GM23338 (cell line): ENCODE measurements at regions not wholly inside any gene's neighbourhood (a gene's known extent, or its start where the extent isn't known, plus 50 kb on each side); places are given as distances from the start of the nearest gene placed in this dataset.

ENCODE experiments used
- ATAC-seq: fragments of 200-7000 bp; cut with Tn5 transposase; 3 replicates; pipeline ENCODE4 v1.9.1; 2020
- DNase-seq: peaks from one replicate; pipeline ENCODE4 v3.0.0-alpha.2; 2015; ENCODE audit warnings: low spot score
- H2AFZ ChIP-seq: fragments of 200-600 bp; sonication (generic); 2 replicates; pipeline ENCODE4 v1.8.0; 2016; ENCODE audit warnings: antibody characterized with exemption, mild to moderate bottlenecking, moderate library complexity
- H3F3A ChIP-seq: fragments of 200-600 bp; sonication (generic); replicated peaks from 2 replicates; pipeline ENCODE4 v1.8.0; 2017; ENCODE audit warnings: antibody characterized with exemption, mixed run types, low read depth
- H3K27ac ChIP-seq: fragments of 200-600 bp; sonication (generic); 2 replicates; pipeline ENCODE4 v1.6.1; 2016; ENCODE audit warnings: low read depth
- H3K27me3 ChIP-seq: fragments of 200-600 bp; sonication (generic); 2 replicates; pipeline ENCODE4 v1.8.0; 2016; ENCODE audit warnings: mild to moderate bottlenecking, mixed run types, moderate library complexity; ENCODE audit not compliant: insufficient read depth
- H3K36me3 ChIP-seq: fragments of 200-600 bp; sonication (generic); 2 replicates; pipeline ENCODE4 v1.8.0; 2016; ENCODE audit warnings: mild to moderate bottlenecking; ENCODE audit not compliant: insufficient read depth
- H3K4me1 ChIP-seq: fragments of 200-600 bp; sonication (generic); 2 replicates; pipeline ENCODE4 v1.8.0; 2016; ENCODE audit warnings: mild to moderate bottlenecking, moderate library complexity; ENCODE audit not compliant: insufficient read depth
- H3K4me2 ChIP-seq: fragments of 200-600 bp; sonication (generic); 2 replicates; pipeline ENCODE4 v1.7.1; 2017; ENCODE audit warnings: mixed run types
- H3K4me3 ChIP-seq: fragments of 200-600 bp; sonication (generic); 2 replicates; pipeline ENCODE4 v1.6.1; 2016; ENCODE audit warnings: mixed run types
- H3K79me2 ChIP-seq: fragments of 200-600 bp; sonication (generic); replicated peaks from 2 replicates; pipeline ENCODE4 v1.8.0; 2017; ENCODE audit warnings: mild to moderate bottlenecking; ENCODE audit not compliant: insufficient read depth
- H3K9me2 ChIP-seq: fragments of 200-600 bp; sonication (generic); 2 replicates; pipeline ENCODE4 v1.8.0; 2017; ENCODE audit not compliant: insufficient read depth
- H4K20me1 ChIP-seq: fragments of 200-600 bp; sonication (generic); replicated peaks from 2 replicates; pipeline ENCODE4 v1.8.0; 2017; ENCODE audit warnings: mild to moderate bottlenecking; ENCODE audit not compliant: insufficient read depth
- H3K27ac Mint-ChIP-seq: 2 replicates; pipeline ENCODE4 v1.8.0; 2020; ENCODE audit warnings: inconsistent platforms, mild to moderate bottlenecking, moderate library complexity, mixed read lengths
- H3K27me3 Mint-ChIP-seq: 3 replicates; pipeline ENCODE4 v1.8.0; 2022; ENCODE audit warnings: low read depth, mild to moderate bottlenecking, moderate library complexity, mixed read lengths, inconsistent platforms; ENCODE audit not compliant: insufficient read depth, poor library complexity
- H3K36me3 Mint-ChIP-seq: 3 replicates; pipeline ENCODE4 v1.8.0; 2021; ENCODE audit warnings: low read depth, mild to moderate bottlenecking, inconsistent platforms, moderate library complexity, mixed read lengths
- H3K4me1 Mint-ChIP-seq: 3 replicates; pipeline ENCODE4 v1.8.0; 2020; ENCODE audit warnings: mild to moderate bottlenecking, inconsistent platforms, mixed read lengths
- H3K4me3 Mint-ChIP-seq: 3 replicates; pipeline ENCODE4 v1.8.0; 2021; ENCODE audit warnings: moderate library complexity, mild to moderate bottlenecking, inconsistent platforms, mixed read lengths
- H3K9me3 Mint-ChIP-seq: 3 replicates; pipeline ENCODE4 v1.8.0; 2020; ENCODE audit warnings: moderate library complexity, mild to moderate bottlenecking, inconsistent platforms, mixed read lengths
- CREB1 ChIP-seq: fragments of 250-450 bp; sonication (Bioruptor Pico); IDR thresholded peaks from 2 replicates; pipeline ENCODE4 v1.5.0; 2020; ENCODE audit warnings: low read depth, mild to moderate bottlenecking, moderate library complexity
- EZH2 ChIP-seq: fragments of 200-600 bp; sonication (generic); IDR thresholded peaks from one replicate; pipeline ENCODE4 v1.8.0; 2017; ENCODE audit warnings: antibody characterized with exemption, mild to moderate bottlenecking, low read depth; ENCODE audit not compliant: unreplicated experiment
- EZH2phosphoT487 ChIP-seq: fragments of 200-600 bp; sonication (generic); IDR thresholded peaks from one replicate; pipeline ENCODE4 v1.8.1; 2018; ENCODE audit warnings: antibody characterized with exemption; ENCODE audit not compliant: unreplicated experiment
- JUNB ChIP-seq: IDR thresholded peaks from one replicate; pipeline ENCODE4 v1.6.1; 2016; ENCODE audit warnings: antibody characterized with exemption; ENCODE audit not compliant: unreplicated experiment
- NANOG ChIP-seq: IDR thresholded peaks from 2 replicates; pipeline ENCODE4 v1.6.1; 2016; ENCODE audit warnings: antibody characterized with exemption, borderline replicate concordance
- POLR2AphosphoS5 ChIP-seq: IDR thresholded peaks from 2 replicates; pipeline ENCODE4 v1.6.1; 2016; ENCODE audit warnings: antibody characterized with exemption, low read depth
- STAT1 ChIP-seq: IDR thresholded peaks from one replicate; pipeline ENCODE4 v1.6.1; 2016; ENCODE audit warnings: antibody characterized with exemption; ENCODE audit not compliant: unreplicated experiment
- ZNF114 ChIP-seq: fragments of 250-450 bp; sonication (Bioruptor Pico); IDR thresholded peaks from 2 replicates; pipeline ENCODE4 v1.5.0; 2020; ENCODE audit warnings: mild to moderate bottlenecking, moderate library complexity
- ZNF331 ChIP-seq: fragments of 250-450 bp; sonication (Bioruptor Pico); IDR thresholded peaks from 2 replicates; pipeline ENCODE4 v1.5.0; 2020; ENCODE audit warnings: low read depth, mild to moderate bottlenecking, moderate library complexity
- TF ChIP-seq, protein P1 (sequence below): fragments of 250-450 bp; sonication (Bioruptor Pico); IDR thresholded peaks from 2 replicates; pipeline ENCODE4 v1.5.0; 2020; ENCODE audit warnings: mild to moderate bottlenecking, moderate library complexity
- TF ChIP-seq, protein P2 (sequence below), 2 experiments: fragments of 200-600 bp in 1 of 2; sonication (generic) in 1 of 2; conservative IDR thresholded peaks; 2 replicates each; pipeline versions ENCODE4 v1.5.1 to v1.6.1; 2016 to 2017; ENCODE audit warnings: antibody characterized with exemption in 2 of 2, low read depth in 2 of 2, mild to moderate bottlenecking in 2 of 2, moderate library complexity in 1 of 2
- TF ChIP-seq, protein P3 (sequence below): IDR thresholded peaks from one replicate; pipeline ENCODE4 v1.6.1; 2018; ENCODE audit warnings: antibody characterized with exemption; ENCODE audit not compliant: unreplicated experiment
- TF ChIP-seq, protein P4 (sequence below): IDR thresholded peaks from 2 replicates; pipeline ENCODE4 v1.6.1; 2016; ENCODE audit warnings: antibody characterized with exemption

- H3K36me3 ChIP-seq, result no peaks in the 10 kb centered on the region
- no peak overlapping the region for H3K4me2 ChIP-seq
- H3K27me3 ChIP-seq, result no peaks in the 10 kb centered on the region
- H3K27ac Mint-ChIP-seq, result no peak overlapping the region
- H3K27ac ChIP-seq, result no peak overlapping the region
- no peaks in the 10 kb centered on the region for H3K9me2 ChIP-seq
- H3K27me3 Mint-ChIP-seq, result peaks cover 2% of the 10 kb centered on the region
- peaks cover 8% of the 10 kb centered on the region; the same call in 1 of the 2 replicates for H3K4me1 ChIP-seq
- H3K4me3 ChIP-seq, result no peak overlapping the region
- DNase-seq (no peak), ATAC-seq (no peak)
- no peaks in the 10 kb centered on the region for H4K20me1 ChIP-seq
- TF ChIP-seq POLR2AphosphoS5, result no peak
- TF ChIP-seq ZNF331 (CRISPR knock-in tag), result no peak
- TF ChIP-seq EZH2, result no peak
- TF ChIP-seq, protein P1, sequence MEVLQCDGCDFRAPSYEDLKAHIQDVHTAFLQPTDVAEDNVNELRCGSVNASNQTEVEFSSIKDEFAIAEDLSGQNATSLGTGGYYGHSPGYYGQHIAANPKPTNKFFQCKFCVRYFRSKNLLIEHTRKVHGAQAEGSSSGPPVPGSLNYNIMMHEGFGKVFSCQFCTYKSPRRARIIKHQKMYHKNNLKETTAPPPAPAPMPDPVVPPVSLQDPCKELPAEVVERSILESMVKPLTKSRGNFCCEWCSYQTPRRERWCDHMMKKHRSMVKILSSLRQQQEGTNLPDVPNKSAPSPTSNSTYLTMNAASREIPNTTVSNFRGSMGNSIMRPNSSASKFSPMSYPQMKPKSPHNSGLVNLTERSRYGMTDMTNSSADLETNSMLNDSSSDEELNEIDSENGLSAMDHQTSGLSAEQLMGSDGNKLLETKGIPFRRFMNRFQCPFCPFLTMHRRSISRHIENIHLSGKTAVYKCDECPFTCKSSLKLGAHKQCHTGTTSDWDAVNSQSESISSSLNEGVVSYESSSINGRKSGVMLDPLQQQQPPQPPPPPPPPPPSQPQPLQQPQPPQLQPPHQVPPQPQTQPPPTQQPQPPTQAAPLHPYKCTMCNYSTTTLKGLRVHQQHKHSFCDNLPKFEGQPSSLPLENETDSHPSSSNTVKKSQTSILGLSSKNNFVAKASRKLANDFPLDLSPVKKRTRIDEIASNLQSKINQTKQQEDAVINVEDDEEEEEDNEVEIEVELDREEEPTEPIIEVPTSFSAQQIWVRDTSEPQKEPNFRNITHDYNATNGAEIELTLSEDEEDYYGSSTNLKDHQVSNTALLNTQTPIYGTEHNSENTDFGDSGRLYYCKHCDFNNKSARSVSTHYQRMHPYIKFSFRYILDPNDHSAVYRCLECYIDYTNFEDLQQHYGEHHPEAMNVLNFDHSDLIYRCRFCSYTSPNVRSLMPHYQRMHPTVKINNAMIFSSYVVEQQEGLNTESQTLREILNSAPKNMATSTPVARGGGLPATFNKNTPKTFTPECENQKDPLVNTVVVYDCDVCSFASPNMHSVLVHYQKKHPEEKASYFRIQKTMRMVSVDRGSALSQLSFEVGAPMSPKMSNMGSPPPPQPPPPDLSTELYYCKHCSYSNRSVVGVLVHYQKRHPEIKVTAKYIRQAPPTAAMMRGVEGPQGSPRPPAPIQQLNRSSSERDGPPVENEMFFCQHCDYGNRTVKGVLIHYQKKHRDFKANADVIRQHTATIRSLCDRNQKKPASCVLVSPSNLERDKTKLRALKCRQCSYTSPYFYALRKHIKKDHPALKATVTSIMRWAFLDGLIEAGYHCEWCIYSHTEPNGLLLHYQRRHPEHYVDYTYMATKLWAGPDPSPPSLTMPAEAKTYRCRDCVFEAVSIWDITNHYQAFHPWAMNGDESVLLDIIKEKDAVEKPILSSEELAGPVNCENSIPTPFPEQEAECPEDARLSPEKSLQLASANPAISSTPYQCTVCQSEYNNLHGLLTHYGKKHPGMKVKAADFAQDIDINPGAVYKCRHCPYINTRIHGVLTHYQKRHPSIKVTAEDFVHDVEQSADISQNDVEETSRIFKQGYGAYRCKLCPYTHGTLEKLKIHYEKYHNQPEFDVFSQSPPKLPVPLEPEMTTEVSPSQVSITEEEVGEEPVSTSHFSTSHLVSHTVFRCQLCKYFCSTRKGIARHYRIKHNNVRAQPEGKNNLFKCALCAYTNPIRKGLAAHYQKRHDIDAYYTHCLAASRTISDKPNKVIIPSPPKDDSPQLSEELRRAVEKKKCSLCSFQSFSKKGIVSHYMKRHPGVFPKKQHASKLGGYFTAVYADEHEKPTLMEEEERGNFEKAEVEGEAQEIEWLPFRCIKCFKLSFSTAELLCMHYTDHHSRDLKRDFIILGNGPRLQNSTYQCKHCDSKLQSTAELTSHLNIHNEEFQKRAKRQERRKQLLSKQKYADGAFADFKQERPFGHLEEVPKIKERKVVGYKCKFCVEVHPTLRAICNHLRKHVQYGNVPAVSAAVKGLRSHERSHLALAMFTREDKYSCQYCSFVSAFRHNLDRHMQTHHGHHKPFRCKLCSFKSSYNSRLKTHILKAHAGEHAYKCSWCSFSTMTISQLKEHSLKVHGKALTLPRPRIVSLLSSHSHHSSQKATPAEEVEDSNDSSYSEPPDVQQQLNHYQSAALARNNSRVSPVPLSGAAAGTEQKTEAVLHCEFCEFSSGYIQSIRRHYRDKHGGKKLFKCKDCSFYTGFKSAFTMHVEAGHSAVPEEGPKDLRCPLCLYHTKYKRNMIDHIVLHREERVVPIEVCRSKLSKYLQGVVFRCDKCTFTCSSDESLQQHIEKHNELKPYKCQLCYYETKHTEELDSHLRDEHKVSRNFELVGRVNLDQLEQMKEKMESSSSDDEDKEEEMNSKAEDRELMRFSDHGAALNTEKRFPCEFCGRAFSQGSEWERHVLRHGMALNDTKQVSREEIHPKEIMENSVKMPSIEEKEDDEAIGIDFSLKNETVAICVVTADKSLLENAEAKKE (CRISPR knock-in tag), result no peak
- TF ChIP-seq ZNF114 (CRISPR knock-in tag), result no peak
- TF ChIP-seq CREB1 (CRISPR knock-in tag), result no peak
- no peak for TF ChIP-seq JUNB
- no peak for TF ChIP-seq STAT1
- TF ChIP-seq, protein P2, sequence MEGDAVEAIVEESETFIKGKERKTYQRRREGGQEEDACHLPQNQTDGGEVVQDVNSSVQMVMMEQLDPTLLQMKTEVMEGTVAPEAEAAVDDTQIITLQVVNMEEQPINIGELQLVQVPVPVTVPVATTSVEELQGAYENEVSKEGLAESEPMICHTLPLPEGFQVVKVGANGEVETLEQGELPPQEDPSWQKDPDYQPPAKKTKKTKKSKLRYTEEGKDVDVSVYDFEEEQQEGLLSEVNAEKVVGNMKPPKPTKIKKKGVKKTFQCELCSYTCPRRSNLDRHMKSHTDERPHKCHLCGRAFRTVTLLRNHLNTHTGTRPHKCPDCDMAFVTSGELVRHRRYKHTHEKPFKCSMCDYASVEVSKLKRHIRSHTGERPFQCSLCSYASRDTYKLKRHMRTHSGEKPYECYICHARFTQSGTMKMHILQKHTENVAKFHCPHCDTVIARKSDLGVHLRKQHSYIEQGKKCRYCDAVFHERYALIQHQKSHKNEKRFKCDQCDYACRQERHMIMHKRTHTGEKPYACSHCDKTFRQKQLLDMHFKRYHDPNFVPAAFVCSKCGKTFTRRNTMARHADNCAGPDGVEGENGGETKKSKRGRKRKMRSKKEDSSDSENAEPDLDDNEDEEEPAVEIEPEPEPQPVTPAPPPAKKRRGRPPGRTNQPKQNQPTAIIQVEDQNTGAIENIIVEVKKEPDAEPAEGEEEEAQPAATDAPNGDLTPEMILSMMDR (conservative IDR thresholded peaks at IDR 0.05; ENCODE audit: low read depth in 2 of 2), result no peak
- TF ChIP-seq, protein P3, sequence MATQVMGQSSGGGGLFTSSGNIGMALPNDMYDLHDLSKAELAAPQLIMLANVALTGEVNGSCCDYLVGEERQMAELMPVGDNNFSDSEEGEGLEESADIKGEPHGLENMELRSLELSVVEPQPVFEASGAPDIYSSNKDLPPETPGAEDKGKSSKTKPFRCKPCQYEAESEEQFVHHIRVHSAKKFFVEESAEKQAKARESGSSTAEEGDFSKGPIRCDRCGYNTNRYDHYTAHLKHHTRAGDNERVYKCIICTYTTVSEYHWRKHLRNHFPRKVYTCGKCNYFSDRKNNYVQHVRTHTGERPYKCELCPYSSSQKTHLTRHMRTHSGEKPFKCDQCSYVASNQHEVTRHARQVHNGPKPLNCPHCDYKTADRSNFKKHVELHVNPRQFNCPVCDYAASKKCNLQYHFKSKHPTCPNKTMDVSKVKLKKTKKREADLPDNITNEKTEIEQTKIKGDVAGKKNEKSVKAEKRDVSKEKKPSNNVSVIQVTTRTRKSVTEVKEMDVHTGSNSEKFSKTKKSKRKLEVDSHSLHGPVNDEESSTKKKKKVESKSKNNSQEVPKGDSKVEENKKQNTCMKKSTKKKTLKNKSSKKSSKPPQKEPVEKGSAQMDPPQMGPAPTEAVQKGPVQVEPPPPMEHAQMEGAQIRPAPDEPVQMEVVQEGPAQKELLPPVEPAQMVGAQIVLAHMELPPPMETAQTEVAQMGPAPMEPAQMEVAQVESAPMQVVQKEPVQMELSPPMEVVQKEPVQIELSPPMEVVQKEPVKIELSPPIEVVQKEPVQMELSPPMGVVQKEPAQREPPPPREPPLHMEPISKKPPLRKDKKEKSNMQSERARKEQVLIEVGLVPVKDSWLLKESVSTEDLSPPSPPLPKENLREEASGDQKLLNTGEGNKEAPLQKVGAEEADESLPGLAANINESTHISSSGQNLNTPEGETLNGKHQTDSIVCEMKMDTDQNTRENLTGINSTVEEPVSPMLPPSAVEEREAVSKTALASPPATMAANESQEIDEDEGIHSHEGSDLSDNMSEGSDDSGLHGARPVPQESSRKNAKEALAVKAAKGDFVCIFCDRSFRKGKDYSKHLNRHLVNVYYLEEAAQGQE, result no peak
- no peak for TF ChIP-seq NANOG
- TF ChIP-seq, protein P4, sequence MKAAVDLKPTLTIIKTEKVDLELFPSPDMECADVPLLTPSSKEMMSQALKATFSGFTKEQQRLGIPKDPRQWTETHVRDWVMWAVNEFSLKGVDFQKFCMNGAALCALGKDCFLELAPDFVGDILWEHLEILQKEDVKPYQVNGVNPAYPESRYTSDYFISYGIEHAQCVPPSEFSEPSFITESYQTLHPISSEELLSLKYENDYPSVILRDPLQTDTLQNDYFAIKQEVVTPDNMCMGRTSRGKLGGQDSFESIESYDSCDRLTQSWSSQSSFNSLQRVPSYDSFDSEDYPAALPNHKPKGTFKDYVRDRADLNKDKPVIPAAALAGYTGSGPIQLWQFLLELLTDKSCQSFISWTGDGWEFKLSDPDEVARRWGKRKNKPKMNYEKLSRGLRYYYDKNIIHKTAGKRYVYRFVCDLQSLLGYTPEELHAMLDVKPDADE, result no peak
- TF ChIP-seq EZH2phosphoT487, result no peak
- no peaks in the 10 kb centered on the region for H3K9me3 Mint-ChIP-seq
- H3K79me2 ChIP-seq, result no peaks in the 10 kb centered on the region
- no peaks in the 10 kb centered on the region for H3F3A ChIP-seq
- H3K4me1 Mint-ChIP-seq, result peaks cover 13% of the 10 kb centered on the region
- H3K36me3 Mint-ChIP-seq, result no peaks in the 10 kb centered on the region
- H2AFZ ChIP-seq, result no peak overlapping the region
- no peak overlapping the region for H3K4me3 Mint-ChIP-seq
Measured at GRCh38 chr13:73337532-73337931, 278.7 kb downstream of the KLF5 start.
